ENCODE measurements at regions not wholly inside any gene's neighbourhood (a gene's known extent, or its start where the extent isn't known, plus 50 kb on each side); places are given as distances from the start of the nearest gene placed in this dataset.
"Not testable (repeated sequence)": the region's sequence is repeated elsewhere in the genome, so short reads cannot be mapped to it uniquely, and the experiment has no call there.

- WGBS, 2 donors (ENCODE audit: low coverage in 1 of 2): 93% methylated on average over 3 of the region's 21 CpGs; no CpG with 5 or more reads in 1 of the 2 donors
- not testable (repeated sequence) for H3K36me3 ChIP-seq, H3K27me3 ChIP-seq, H3K4me3 ChIP-seq, H3K9me3 ChIP-seq, ATAC-seq, H3K27ac ChIP-seq, H3K4me1 ChIP-seq
These were observed 61.1 kb downstream of the DEFB131A start for GRCh38 chr4:9505341-9505740.

- not testable (repeated sequence) for H3K36me3 ChIP-seq, H3K4me1 ChIP-seq, ATAC-seq, H3K27me3 ChIP-seq, H3K9me3 ChIP-seq, H3K4me3 ChIP-seq, H3K27ac ChIP-seq
- WGBS, 2 donors (ENCODE audit: low coverage in 1 of 2): 77 to 100% methylated on average over 1 to 2 of the region's 2 CpGs
These were observed 62.5 kb downstream of the DEFB131A start for GRCh38 chr4:9506672-9507071.

GRCh38 chr4:9512941-9513340, 68.7 kb downstream of the DEFB131A start:
- 76 to 83% methylated on average over 9 to 12 of the region's 12 CpGs for WGBS, 2 donors (ENCODE audit: low coverage in 1 of 2)

GRCh38 chr4:9519631-9520030, 75.4 kb downstream of the DEFB131A start:
- not testable (repeated sequence) for H3K9me3 ChIP-seq, H3K36me3 ChIP-seq, H3K27me3 ChIP-seq, H3K4me1 ChIP-seq, ATAC-seq, H3K4me3 ChIP-seq, H3K27ac ChIP-seq
- WGBS, 2 donors (ENCODE audit: low coverage in 1 of 2): 75 to 100% methylated on average over 3 to 6 of the region's 9 CpGs

More at GRCh38 chr4:9512941-9513340, 68.7 kb downstream of the DEFB131A start:
- not testable (repeated sequence) for H3K4me1 ChIP-seq, H3K9me3 ChIP-seq, H3K36me3 ChIP-seq, H3K27ac ChIP-seq, H3K4me3 ChIP-seq, ATAC-seq, H3K27me3 ChIP-seq

GRCh38 chr4:9522903-9523302, 78.7 kb downstream of the DEFB131A start:
- WGBS, 2 donors (ENCODE audit: low coverage in 1 of 2): 67% methylated on average over 1 of the region's 1 CpG; no CpG with 5 or more reads in 1 of the 2 donors
- not testable (repeated sequence) for H3K9me3 ChIP-seq, H3K36me3 ChIP-seq, H3K4me3 ChIP-seq, H3K4me1 ChIP-seq, H3K27ac ChIP-seq, H3K27me3 ChIP-seq, ATAC-seq

- peaks cover 21% of the 10 kb centered on the region for H3K27me3 ChIP-seq
- not testable (repeated sequence) for H3K4me3 ChIP-seq, ATAC-seq
These were observed 80.2 kb downstream of the DEFB131A start for GRCh38 chr4:9524406-9524805.

GRCh38 chr4:9532134-9532862, 88.1 kb downstream of the DEFB131A start:
- not testable (repeated sequence) for ATAC-seq, H3K36me3 ChIP-seq, H3K9me3 ChIP-seq
- no CpG with 5 or more reads among the region's 81 CpGs for WGBS, 2 donors (ENCODE audit: low coverage in 1 of 2)
- peak in 3 of 4 experiments; percentile 89 to 97 (median 93) for TF ChIP-seq CTCF (IDR thresholded peaks at IDR 0.05)
- Histone ChIP-seq H3K27me3 (peaks cover 55% of the 10 kb centered on the region), H3K27ac (peak overlapping the region in 1 of 4 donors; percentile 61), H3K4me1 (peaks cover 0 to 14% (median 0%) of the 10 kb centered on the region in 3 donors), H3K4me3 (peak overlapping the region; percentile 32 to 59)

More at GRCh38 chr4:9524406-9524805, 80.2 kb downstream of the DEFB131A start:
- H3K9me3 ChIP-seq, H3K36me3 ChIP-seq, H3K27ac ChIP-seq, H3K4me1 ChIP-seq: not testable (repeated sequence)
- WGBS, 2 donors (ENCODE audit: low coverage in 1 of 2): no CpG with 5 or more reads among the region's 18 CpGs

GRCh38 chr4:9532863-9533192, 88.6 kb downstream of the DEFB131A start:
- H3K27me3 ChIP-seq: peaks cover 51% of the 10 kb centered on the region
- peak overlapping the region in 1 of 2 donors; percentile 59 for H3K4me3 ChIP-seq
- peak overlapping the region in 1 of 4 donors; percentile 61 for H3K27ac ChIP-seq
- WGBS, 2 donors (ENCODE audit: low coverage in 1 of 2): 15 to 20% methylated on average over 2 to 4 of the region's 15 CpGs
- not testable (repeated sequence) for ATAC-seq, H3K36me3 ChIP-seq, H3K9me3 ChIP-seq
- peaks cover 0 to 14% (median 0%) of the 10 kb centered on the region in 3 donors for H3K4me1 ChIP-seq

- ATAC-seq, H3K4me3 ChIP-seq, H3K36me3 ChIP-seq, H3K27ac ChIP-seq, H3K9me3 ChIP-seq: not testable (repeated sequence)
- Histone ChIP-seq H3K27me3 (peaks cover 15% of the 10 kb centered on the region), H3K4me1 (peaks cover 0 to 10% (median 0%) of the 10 kb centered on the region in 3 donors)
- WGBS, 2 donors (ENCODE audit: low coverage in 1 of 2): 85 to 92% methylated on average over 4 to 5 of the region's 9 CpGs
These were observed 92.9 kb downstream of the DEFB131A start for GRCh38 chr4:9537101-9537500.

- not testable (repeated sequence) for H3K36me3 ChIP-seq, ATAC-seq, H3K27me3 ChIP-seq, H3K4me3 ChIP-seq, H3K9me3 ChIP-seq, H3K27ac ChIP-seq, H3K4me1 ChIP-seq
- 63 to 100% methylated on average over 1 to 4 of the region's 5 CpGs for WGBS, 2 donors (ENCODE audit: low coverage in 1 of 2)
These were observed 95.8 kb downstream of the DEFB131A start for GRCh38 chr4:9539939-9540520.

GRCh38 chr4:9541388-9541915, 97.2 kb downstream of the DEFB131A start:
- H3K36me3 ChIP-seq, H3K4me1 ChIP-seq, H3K27me3 ChIP-seq, H3K4me3 ChIP-seq, ATAC-seq, H3K27ac ChIP-seq, H3K9me3 ChIP-seq: not testable (repeated sequence)
- 20 to 81% methylated on average over 1 to 2 of the region's 3 CpGs for WGBS, 2 donors (ENCODE audit: low coverage in 1 of 2)

- not testable (repeated sequence) for H3K27me3 ChIP-seq, H3K4me3 ChIP-seq, H3K9me3 ChIP-seq, H3K4me1 ChIP-seq, ATAC-seq, H3K27ac ChIP-seq, H3K36me3 ChIP-seq
- 13% methylated on average over 1 of the region's 2 CpGs; no CpG with 5 or more reads in 1 of the 2 donors for WGBS, 2 donors (ENCODE audit: low coverage in 1 of 2)
These were observed 100.6 kb downstream of the DEFB131A start for GRCh38 chr4:9544851-9545250.
